ENCODE measurements at regions not wholly inside any gene's neighbourhood (a gene's known extent, or its start where the extent isn't known, plus 50 kb on each side); places are given as distances from the start of the nearest gene placed in this dataset.

GRCh38 chr6:87904011-87904410, 143.6 kb upstream of the SPACA1 start:
- Mint-ChIP-seq H3K27me3 (ENCODE audit: low read depth) (no peaks in the 10 kb centered on the region; the same call in 1 of the 2 replicates), H3K36me3 (ENCODE audit: insufficient read depth in 1 of 3, low read depth in 3 of 3) (no peaks in the 10 kb centered on the region), H3K9me3 (no peaks in the 10 kb centered on the region), H3K27ac (0 out of 7 replicates have a peak overlapping the region, but pooled peaks of 1 of the 3 experiments have one; percentile 28), H3K4me1 (peaks cover 52 to 56% of the 10 kb centered on the region in 2 experiments), H3K4me3 (no peak overlapping the region)
- Histone ChIP-seq H3K23me2 (ENCODE audit: insufficient read length, low read depth, low read length, poor library complexity, severe bottlenecking) (no peaks in the 10 kb centered on the region), H2AFZ (ENCODE audit: low read length) (no peak overlapping the region), H3K79me2 (ENCODE audit: insufficient read depth, low read length) (no peaks in the 10 kb centered on the region), H3K9ac (ENCODE audit: extremely low read depth, insufficient read length, low read length) (no peak overlapping the region), H3K9me3 (ENCODE audit: control insufficient read depth, low read depth, low read length) (no peaks in the 10 kb centered on the region), H3K79me1 (ENCODE audit: insufficient read depth, low read depth, low read length, poor library complexity, severe bottlenecking) (no peaks in the 10 kb centered on the region), H3K56ac (ENCODE audit: insufficient read length, low read depth, low read length) (no peak overlapping the region), H3K4me2 (ENCODE audit: insufficient read depth, insufficient read length, low read length) (no peak overlapping the region), H4K5ac (ENCODE audit: insufficient read length, low read depth, low read length) (no peak overlapping the region), H2BK5ac (ENCODE audit: insufficient read length, low read length) (no peak overlapping the region), H4K20me1 (ENCODE audit: control insufficient read depth, insufficient read depth, insufficient read length) (no peaks in the 10 kb centered on the region), H3K27ac (ENCODE audit: insufficient read length, low read depth, low read length) (no peak overlapping the region), H3K18ac (ENCODE audit: insufficient read length, low read depth, low read length) (no peak overlapping the region), H2BK15ac (ENCODE audit: low read depth, low read length) (no peak overlapping the region), H3K27me3 (ENCODE audit: insufficient read depth, low read length) (no peaks in the 10 kb centered on the region), H2BK120ac (ENCODE audit: low read depth, low read length, poor library complexity, severe bottlenecking) (no peak overlapping the region), H3K4ac (ENCODE audit: low read depth, low read length) (no peak overlapping the region), H3K4me1 (ENCODE audit: insufficient read depth, low read length) (peaks cover 9% of the 10 kb centered on the region; the same call in 1 of the 2 replicates), H4K91ac (ENCODE audit: insufficient read length, low read depth, low read length) (no peak overlapping the region), H2BK12ac (ENCODE audit: insufficient read length, low read depth, low read length) (no peak overlapping the region), H3K14ac (ENCODE audit: insufficient read depth, low read length) (no peak overlapping the region), H2AK5ac (ENCODE audit: insufficient read length, low read length) (no peak overlapping the region), H3K23ac (ENCODE audit: insufficient read length, low read depth, low read length) (no peak overlapping the region), H3T11ph (ENCODE audit: low read length) (no peak overlapping the region), H2BK20ac (ENCODE audit: low read depth, low read length, poor library complexity, severe bottlenecking) (no peak overlapping the region), H4K8ac (replicated peaks; ENCODE audit: insufficient read length, low read depth, low read length) (no peak overlapping the region)
- no peak for TF ChIP-seq CTCF (conservative IDR thresholded peaks at IDR 0.05)
- no peak for DNase-seq
